ENCODE measurements at regions not wholly inside any gene's neighbourhood (a gene's known extent, or its start where the extent isn't known, plus 50 kb on each side); places are given as distances from the start of the nearest gene placed in this dataset.

GRCh38 chr20:22910287-22910852 is 124.7 kb upstream of the SSTR4 start:
- Histone ChIP-seq H3K9me3 (ENCODE audit: control insufficient read depth, low read length) (no peaks in the 10 kb centered on the region), H3K4me2 (ENCODE audit: low read length, poor library complexity, severe bottlenecking) (no peak overlapping the region), H3K27ac (ENCODE audit: low read length, poor library complexity, severe bottlenecking) (no peak overlapping the region), H3K14ac (ENCODE audit: low read length in 2 of 2) (no peak overlapping the region), H3K18ac (ENCODE audit: low read depth in 1 of 2, low read length in 2 of 2) (no peak overlapping the region), H3K36me3 (ENCODE audit: control insufficient read depth in 1 of 2, insufficient read depth in 2 of 2, low read depth in 1 of 2, low read length in 2 of 2) (no peaks in the 10 kb centered on the region), H2BK12ac (ENCODE audit: low read length in 2 of 2) (no peak overlapping the region), H2BK15ac (ENCODE audit: low read depth, poor library complexity, severe bottlenecking) (no peak overlapping the region), H3K27me3 (ENCODE audit: control insufficient read depth in 1 of 2, insufficient read depth in 1 of 2, low read length in 2 of 2) (peaks cover 10 to 27% of the 10 kb centered on the region in 2 experiments), H3K4ac (ENCODE audit: low read depth in 1 of 2, low read length in 2 of 2) (no peak overlapping the region), H3K23ac (ENCODE audit: low read length in 2 of 2) (no peak overlapping the region), H3K9ac (ENCODE audit: low read length) (no peak overlapping the region), H3K4me1 (ENCODE audit: control insufficient read depth, insufficient read depth, low read depth, low read length) (no peaks in the 10 kb centered on the region), H2BK120ac (ENCODE audit: low read depth, low read length) (no peak overlapping the region), H2BK5ac (ENCODE audit: low read depth, low read length, poor library complexity, severe bottlenecking) (no peak overlapping the region), H2AFZ (ENCODE audit: low read depth, low read length) (no peak overlapping the region), H3K4me3 (ENCODE audit: insufficient read depth in 1 of 2, low read depth in 1 of 2, low read length in 2 of 2) (no peak overlapping the region), H4K8ac (ENCODE audit: low read length) (no peak overlapping the region), H3K79me1 (replicated peaks; ENCODE audit: low read length, poor library complexity, severe bottlenecking) (no peaks in the 10 kb centered on the region), H4K91ac (ENCODE audit: low read length) (no peak overlapping the region), H2AK5ac (ENCODE audit: low read length, severe bottlenecking) (no peak overlapping the region)
- no peak for DNase-seq
- WGBS: 80% methylated on average over 7 of the region's 7 CpGs

DNA sequence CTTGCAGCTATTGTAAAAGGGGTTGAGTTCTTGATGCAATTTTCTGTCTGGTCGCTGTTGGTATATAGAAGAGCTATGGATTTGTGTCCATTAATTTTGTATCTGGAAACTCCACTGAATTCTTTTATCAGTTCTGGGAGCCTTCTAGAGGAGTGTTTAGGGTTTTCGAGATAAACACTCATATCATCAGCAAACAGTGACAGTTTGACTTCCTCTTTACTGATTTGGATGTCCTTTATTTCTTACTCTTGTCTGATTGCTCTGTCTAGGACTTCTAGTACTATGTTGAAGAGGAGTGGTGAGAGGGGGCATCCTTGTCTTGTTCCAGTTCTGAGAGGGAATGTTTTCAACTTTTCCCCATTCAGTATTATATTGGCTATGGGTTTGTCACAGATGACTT is 120.8 kb upstream of the SSTR4 start:
- Histone ChIP-seq H4K91ac (ENCODE audit: low read length) (no peak overlapping the region), H3K4me2 (ENCODE audit: low read length, poor library complexity, severe bottlenecking) (no peak overlapping the region), H3K4me3 (ENCODE audit: insufficient read depth in 1 of 2, low read depth in 1 of 2, low read length in 2 of 2) (no peak overlapping the region), H3K27me3 (ENCODE audit: control insufficient read depth in 1 of 2, insufficient read depth in 1 of 2, low read length in 2 of 2) (peaks cover 11 to 24% of the 10 kb centered on the region in 2 experiments), H2BK15ac (ENCODE audit: low read depth, poor library complexity, severe bottlenecking) (no peak overlapping the region), H2AFZ (ENCODE audit: low read depth, low read length) (no peak overlapping the region), H3K4me1 (ENCODE audit: control insufficient read depth, insufficient read depth, low read depth, low read length) (no peaks in the 10 kb centered on the region), H3K9ac (ENCODE audit: low read length) (no peak overlapping the region), H3K27ac (ENCODE audit: low read length, poor library complexity, severe bottlenecking) (no peak overlapping the region), H2AK5ac (ENCODE audit: low read length, severe bottlenecking) (no peak overlapping the region), H3K4ac (ENCODE audit: low read depth in 1 of 2, low read length in 2 of 2) (no peak overlapping the region), H3K18ac (ENCODE audit: low read depth in 1 of 2, low read length in 2 of 2) (no peak overlapping the region), H3K79me1 (replicated peaks; ENCODE audit: low read length, poor library complexity, severe bottlenecking) (no peaks in the 10 kb centered on the region), H2BK5ac (ENCODE audit: low read depth, low read length, poor library complexity, severe bottlenecking) (no peak overlapping the region), H3K14ac (ENCODE audit: low read length in 2 of 2) (no peak overlapping the region), H3K36me3 (ENCODE audit: control insufficient read depth in 1 of 2, insufficient read depth in 2 of 2, low read depth in 1 of 2, low read length in 2 of 2) (no peaks in the 10 kb centered on the region), H3K23ac (ENCODE audit: low read length in 2 of 2) (no peak overlapping the region), H3K9me3 (ENCODE audit: control insufficient read depth, low read length) (no peaks in the 10 kb centered on the region), H2BK12ac (ENCODE audit: low read length in 2 of 2) (no peak overlapping the region), H2BK120ac (ENCODE audit: low read depth, low read length) (no peak overlapping the region), H4K8ac (ENCODE audit: low read length) (no peak overlapping the region)
- no peak for DNase-seq
- 100% methylated on average over 1 of the region's 2 CpGs for WGBS

- Histone ChIP-seq H3K4me2 (ENCODE audit: low read length, poor library complexity, severe bottlenecking) (no peak overlapping the region), H3K14ac (ENCODE audit: low read length in 2 of 2) (no peak overlapping the region), H2BK120ac (ENCODE audit: low read depth, low read length) (no peak overlapping the region), H3K18ac (ENCODE audit: low read depth in 1 of 2, low read length in 2 of 2) (no peak overlapping the region), H3K4ac (ENCODE audit: low read depth in 1 of 2, low read length in 2 of 2) (no peak overlapping the region), H3K9ac (ENCODE audit: low read length) (no peak overlapping the region), H3K36me3 (ENCODE audit: control insufficient read depth in 1 of 2, insufficient read depth in 2 of 2, low read depth in 1 of 2, low read length in 2 of 2) (no peaks in the 10 kb centered on the region), H3K4me1 (ENCODE audit: control insufficient read depth, insufficient read depth, low read depth, low read length) (no peaks in the 10 kb centered on the region), H3K27ac (ENCODE audit: low read length, poor library complexity, severe bottlenecking) (no peak overlapping the region), H3K23ac (ENCODE audit: low read length in 2 of 2) (no peak overlapping the region), H3K9me3 (ENCODE audit: control insufficient read depth, low read length) (no peaks in the 10 kb centered on the region), H2BK15ac (ENCODE audit: low read depth, poor library complexity, severe bottlenecking) (no peak overlapping the region), H2AFZ (ENCODE audit: low read depth, low read length) (no peak overlapping the region), H2AK5ac (ENCODE audit: low read length, severe bottlenecking) (no peak overlapping the region), H4K91ac (ENCODE audit: low read length) (no peak overlapping the region), H3K4me3 (ENCODE audit: insufficient read depth in 1 of 2, low read depth in 1 of 2, low read length in 2 of 2) (no peak overlapping the region), H3K27me3 (ENCODE audit: control insufficient read depth in 1 of 2, insufficient read depth in 1 of 2, low read length in 2 of 2) (peaks cover 9 to 19% of the 10 kb centered on the region in 2 experiments), H4K8ac (ENCODE audit: low read length) (no peak overlapping the region), H3K79me1 (replicated peaks; ENCODE audit: low read length, poor library complexity, severe bottlenecking) (no peaks in the 10 kb centered on the region), H2BK5ac (ENCODE audit: low read depth, low read length, poor library complexity, severe bottlenecking) (no peak overlapping the region), H2BK12ac (ENCODE audit: low read length in 2 of 2) (no peak overlapping the region)
- 53% methylated on average over 2 of the region's 2 CpGs for WGBS
- DNase-seq: no peak
Observed at GRCh38 chr20:22915512-22915911, 119.6 kb upstream of the SSTR4 start.

DNA sequence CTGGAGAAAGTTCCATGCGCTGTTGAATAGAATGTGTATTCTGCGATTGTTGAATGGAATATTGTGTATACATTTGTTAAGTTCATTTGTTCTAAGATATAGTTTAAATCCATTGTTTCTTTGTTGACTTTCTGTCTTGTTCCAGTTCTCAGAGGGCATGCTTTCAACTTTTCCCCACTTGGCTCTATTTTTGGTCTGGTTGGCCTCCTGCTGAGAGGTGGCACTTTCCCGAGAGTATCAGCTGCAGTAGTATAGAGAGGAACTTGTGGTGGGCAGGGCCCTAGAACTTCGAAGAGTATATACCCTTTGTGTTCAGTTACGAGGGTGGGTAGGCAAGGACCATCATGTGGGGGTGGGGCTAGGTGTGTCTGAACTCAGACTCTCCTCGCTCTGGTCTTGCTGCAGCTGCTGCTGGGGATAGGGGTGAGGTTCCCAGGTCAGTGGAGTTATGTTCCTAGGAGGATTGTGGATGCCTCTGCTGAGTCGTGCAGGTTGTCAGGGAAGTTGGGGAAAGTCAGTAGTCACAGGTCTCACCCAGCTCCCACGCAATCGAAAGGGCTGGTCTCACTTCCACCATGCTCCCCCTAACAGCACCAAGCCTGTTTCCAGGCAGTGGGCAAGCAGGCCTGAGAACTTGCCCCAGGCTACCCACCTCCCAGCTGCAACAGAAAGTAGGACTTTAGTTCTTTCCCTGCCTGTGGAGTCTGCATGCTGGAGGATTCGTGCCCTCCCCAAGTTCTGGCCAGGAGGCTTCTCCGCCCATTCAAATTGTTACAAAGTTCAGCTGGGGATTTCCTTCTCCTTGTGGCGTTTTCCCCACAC is 118.9 kb upstream of the SSTR4 start:
- Histone ChIP-seq H4K91ac (ENCODE audit: low read length) (no peak overlapping the region), H3K4me2 (ENCODE audit: low read length, poor library complexity, severe bottlenecking) (no peak overlapping the region), H3K27ac (ENCODE audit: low read length, poor library complexity, severe bottlenecking) (no peak overlapping the region), H2AK5ac (ENCODE audit: low read length, severe bottlenecking) (no peak overlapping the region), H3K79me1 (replicated peaks; ENCODE audit: low read length, poor library complexity, severe bottlenecking) (no peaks in the 10 kb centered on the region), H2AFZ (ENCODE audit: low read depth, low read length) (no peak overlapping the region), H3K4me3 (ENCODE audit: insufficient read depth in 1 of 2, low read depth in 1 of 2, low read length in 2 of 2) (no peak overlapping the region), H3K14ac (ENCODE audit: low read length in 2 of 2) (no peak overlapping the region), H3K9me3 (ENCODE audit: control insufficient read depth, low read length) (no peaks in the 10 kb centered on the region), H2BK120ac (ENCODE audit: low read depth, low read length) (no peak overlapping the region), H3K4ac (ENCODE audit: low read depth in 1 of 2, low read length in 2 of 2) (no peak overlapping the region), H3K9ac (ENCODE audit: low read length) (no peak overlapping the region), H3K23ac (ENCODE audit: low read length in 2 of 2) (no peak overlapping the region), H3K18ac (ENCODE audit: low read depth in 1 of 2, low read length in 2 of 2) (no peak overlapping the region), H4K8ac (ENCODE audit: low read length) (no peak overlapping the region), H2BK15ac (ENCODE audit: low read depth, poor library complexity, severe bottlenecking) (no peak overlapping the region), H3K4me1 (ENCODE audit: control insufficient read depth, insufficient read depth, low read depth, low read length) (no peaks in the 10 kb centered on the region), H2BK12ac (ENCODE audit: low read length in 2 of 2) (no peak overlapping the region), H3K27me3 (ENCODE audit: control insufficient read depth in 1 of 2, insufficient read depth in 1 of 2, low read length in 2 of 2) (peaks cover 11 to 22% of the 10 kb centered on the region in 2 experiments), H3K36me3 (ENCODE audit: control insufficient read depth in 1 of 2, insufficient read depth in 2 of 2, low read depth in 1 of 2, low read length in 2 of 2) (no peaks in the 10 kb centered on the region), H2BK5ac (ENCODE audit: low read depth, low read length, poor library complexity, severe bottlenecking) (no peak overlapping the region)
- no peak for DNase-seq
- WGBS: 88% methylated on average over 12 of the region's 12 CpGs

Data from mesenchymal stem cell (in vitro differentiated cells and primary cell).